Left hindlimb (tissue), 1 donor: ENCODE measurements at regions not wholly inside any gene's neighbourhood (a gene's known extent, or its start where the extent isn't known, plus 50 kb on each side); places are given as distances from the start of the nearest gene placed in this dataset.

Experiments
- DNase-seq: peaks from one replicate; pipeline ENCODE4 v3.0.0-alpha.2; 2018

GRCh38 chr12:58433959-58434358 is 486.3 kb downstream of the LRIG3 start:
- no peak for DNase-seq

- no peak for DNase-seq
These were observed 485.6 kb downstream of the LRIG3 start for GRCh38 chr12:58434726-58435125.

- DNase-seq = no peak
These were observed 484.7 kb downstream of the LRIG3 start for GRCh38 chr12:58435647-58436046.

GRCh38 chr12:58441483-58441882 is 478.8 kb downstream of the LRIG3 start:
- DNase-seq = no peak

- no peak for DNase-seq
These were observed 476.9 kb downstream of the LRIG3 start for GRCh38 chr12:58443273-58443980.

- no peak for DNase-seq
These were observed 476.3 kb downstream of the LRIG3 start for GRCh38 chr12:58443981-58444371.

GRCh38 chr12:58450868-58451482 is 469.3 kb downstream of the LRIG3 start:
- DNase-seq = no peak

GRCh38 chr12:58452546-58452945 is 467.8 kb downstream of the LRIG3 start:
- no peak for DNase-seq

GRCh38 chr12:58453306-58453705 is 467.0 kb downstream of the LRIG3 start:
- DNase-seq = no peak

GRCh38 chr12:58455136-58455535 is 465.2 kb downstream of the LRIG3 start:
- no peak for DNase-seq

GRCh38 chr12:58458102-58458501 is 462.2 kb downstream of the LRIG3 start:
- no peak for DNase-seq

- no peak for DNase-seq
These were observed 461.1 kb downstream of the LRIG3 start for GRCh38 chr12:58459191-58459590.

- DNase-seq = no peak
These were observed 457.3 kb downstream of the LRIG3 start for GRCh38 chr12:58463051-58463450.

GRCh38 chr12:58465418-58465817 is 454.9 kb downstream of the LRIG3 start:
- DNase-seq = no peak

GRCh38 chr12:58470266-58471010 is 449.9 kb downstream of the LRIG3 start:
- no peak for DNase-seq

- DNase-seq = no peak
These were observed 440.9 kb downstream of the LRIG3 start for GRCh38 chr12:58479401-58479800.

- DNase-seq = no peak
These were observed 438.5 kb downstream of the LRIG3 start for GRCh38 chr12:58481811-58482210.

GRCh38 chr12:58487255-58487654 is 433.0 kb downstream of the LRIG3 start:
- no peak for DNase-seq

GRCh38 chr12:58487678-58488161 is 432.6 kb downstream of the LRIG3 start:
- no peak for DNase-seq

- no peak for DNase-seq
These were observed 430.9 kb downstream of the LRIG3 start for GRCh38 chr12:58489394-58489793.

- no peak for DNase-seq
These were observed 429.0 kb downstream of the LRIG3 start for GRCh38 chr12:58491306-58491705.

GRCh38 chr12:58496411-58497190 is 423.7 kb downstream of the LRIG3 start:
- no peak for DNase-seq

- DNase-seq = no peak
These were observed 419.9 kb downstream of the LRIG3 start for GRCh38 chr12:58500399-58500798.
